Heart left ventricle (tissue), 16 donors: ENCODE measurements at regions not wholly inside any gene's neighbourhood (a gene's known extent, or its start where the extent isn't known, plus 50 kb on each side); places are given as distances from the start of the nearest gene placed in this dataset.
"Not testable (repeated sequence)": the region's sequence is repeated elsewhere in the genome, so short reads cannot be mapped to it uniquely, and the experiment has no call there.

Source experiments
- ATAC-seq, 4 donors: fragments of 200-7000 bp; cut with Tn5 transposase; one replicate each; pipeline ENCODE4 v1.9.1; 2020 to 2022; ENCODE audit warnings: moderate library complexity in 4 of 4, mild to moderate bottlenecking in 3 of 4, moderate number of reproducible peaks in 1 of 4
- DNase-seq, 5 donors: peaks; one replicate each; pipeline ENCODE4 v3.0.0-alpha.2; 2020
- H3K27ac ChIP-seq, 12 donors: fragments of 200-600 bp; sonication (generic) in 4 of 12; one replicate each; pipeline versions ENCODE4 v1.5.0 to v1.8.0; 2016 to 2022; ENCODE audit warnings: mild to moderate bottlenecking in 2 of 12
- H3K27me3 ChIP-seq, 9 donors: fragments of 200-600 bp; sonication (generic) in 2 of 9; one replicate each; pipeline versions ENCODE4 v1.5.1 to v1.8.0; 2016 to 2022; ENCODE audit warnings: mild to moderate bottlenecking in 3 of 9
- H3K36me3 ChIP-seq, 9 donors: fragments of 200-600 bp; sonication (generic) in 2 of 9; one replicate each; pipeline versions ENCODE4 v1.5.0 to v1.8.0; 2018 to 2022; ENCODE audit warnings: mild to moderate bottlenecking in 2 of 9
- H3K4me1 ChIP-seq, 12 donors: fragments of 200-600 bp; sonication (generic) in 4 of 12; one replicate each; pipeline versions ENCODE4 v1.5.0 to v1.8.0; 2016 to 2022; ENCODE audit warnings: mild to moderate bottlenecking in 3 of 12
- H3K4me3 ChIP-seq, 12 donors: fragments of 200-600 bp; sonication (generic) in 4 of 12; one replicate each; pipeline versions ENCODE4 v1.5.0 to v1.8.0; 2017 to 2022; ENCODE audit warnings: mild to moderate bottlenecking in 9 of 12, moderate library complexity in 4 of 12
- H3K9me3 ChIP-seq, 12 donors: fragments of 200-600 bp; sonication (generic) in 4 of 12; one replicate each; pipeline versions ENCODE4 v1.5.0 to v1.8.0; 2016 to 2022; ENCODE audit warnings: mild to moderate bottlenecking in 1 of 12
- POLR2A ChIP-seq, 2 donors: fragments of 450-650 bp; IDR thresholded peaks; one replicate each; pipeline ENCODE4 v1.6.1; 2017; ENCODE audit warnings: antibody characterized with exemption in 2 of 2, mild to moderate bottlenecking in 2 of 2, moderate library complexity in 2 of 2
- WGBS, 4 donors: extraction: QIAGEN DNeasy Blood & Tissue Kit in 2 of 4; methylation state at CpG; one replicate each; pipeline versions ENCODE4 v1.1.5 to v1.1.7; 2013 to 2018; 5-methylcytosine and 5-hydroxymethylcytosine counted together
- intact Hi-C, 10 donors: fragments of 100-400 bp; cut with DNase I; formaldehyde crosslinking; loops; one replicate each; pipeline versions ENCODE4 v1.11.1 to v1.14.2; 2022
- TF ChIP-seq, protein P1 (sequence below), 12 donors: fragments of 200-600 bp; sonication (generic) in 4 of 12; IDR thresholded peaks; one replicate each; pipeline versions ENCODE4 v1.5.0 to v1.8.0; 2018 to 2022; ENCODE audit warnings: antibody characterized with exemption in 12 of 12, mild to moderate bottlenecking in 5 of 12
- donor health status: ischemic (EF 13 %, LVEDD 7.1; RV severe dilation, severe dysfunction).
- donor health status: healthy with polysubstance abuse.
- donor health status: DM: no; HTN: yes; CAD: no.
- donor health status: DM: no; HTN: no; CAD: no.
- donor health status: ischemic (EF 25% LVEDD 6.9; RV normal size, moderate dysfunction).
- donor health status: ischemic (EF 25% LVEDD 5.7; RV mildly dilated, moderate dysfunction).
- donor health status: healthy.
- donor health status: DM: yes; HTN: yes; CAD: no.
- donor health status: ischemic (EF 35%, LVEDD 5.7; RV mildly dilated, moderate dysfunction).
- donor health status: nonischemic (EF 11% LVEDD 7.7; RV severe dilation, severe dysfunction).
- donor health status: DM: yes; HTN: yes; CAD: no.
- donor health status: PGD.
- donor health status: ischemic (EF 29% LVEDD 5.4; RV normal size, mild dysfunction).
- donor health status: nonischemic (EF 23%, LVEDD 6.1; RV moderate dilation, normal function).

DNA sequence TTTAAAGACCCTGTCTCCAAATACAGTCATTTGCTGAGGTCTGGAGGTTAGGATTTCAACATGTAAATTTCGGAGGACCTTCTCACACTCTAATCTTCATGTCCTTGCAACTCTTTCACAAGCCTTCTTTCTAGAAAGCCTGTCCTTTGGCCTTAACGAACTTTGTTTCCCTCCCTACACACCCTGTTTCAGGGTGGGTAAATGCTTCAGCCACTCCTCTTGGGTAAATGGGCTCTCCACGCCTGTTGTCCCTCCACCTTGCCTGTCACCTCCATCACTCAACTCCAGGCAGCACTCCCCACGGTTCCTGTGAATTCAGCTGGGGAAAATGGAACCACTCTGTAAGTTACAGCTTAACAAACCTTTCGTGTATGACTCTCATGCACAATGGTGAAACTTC lies 84.0 kb upstream of the COG2 start:
- Histone ChIP-seq H3K4me1 (no peaks in the 10 kb centered on the region), H3K27me3 (no peaks in the 10 kb centered on the region), H3K9me3 (no peaks in the 10 kb centered on the region), H3K4me3 (no peak overlapping the region), H3K36me3 (no peaks in the 10 kb centered on the region), H3K27ac (no peak overlapping the region)
- intact Hi-C loops: no loop called here
- ATAC-seq (no peak), DNase-seq (no peak)
- 78 to 81% (median 78%) methylated on average over 5 of the region's 5 CpGs for WGBS, 4 donors
- TF ChIP-seq, protein P1, sequence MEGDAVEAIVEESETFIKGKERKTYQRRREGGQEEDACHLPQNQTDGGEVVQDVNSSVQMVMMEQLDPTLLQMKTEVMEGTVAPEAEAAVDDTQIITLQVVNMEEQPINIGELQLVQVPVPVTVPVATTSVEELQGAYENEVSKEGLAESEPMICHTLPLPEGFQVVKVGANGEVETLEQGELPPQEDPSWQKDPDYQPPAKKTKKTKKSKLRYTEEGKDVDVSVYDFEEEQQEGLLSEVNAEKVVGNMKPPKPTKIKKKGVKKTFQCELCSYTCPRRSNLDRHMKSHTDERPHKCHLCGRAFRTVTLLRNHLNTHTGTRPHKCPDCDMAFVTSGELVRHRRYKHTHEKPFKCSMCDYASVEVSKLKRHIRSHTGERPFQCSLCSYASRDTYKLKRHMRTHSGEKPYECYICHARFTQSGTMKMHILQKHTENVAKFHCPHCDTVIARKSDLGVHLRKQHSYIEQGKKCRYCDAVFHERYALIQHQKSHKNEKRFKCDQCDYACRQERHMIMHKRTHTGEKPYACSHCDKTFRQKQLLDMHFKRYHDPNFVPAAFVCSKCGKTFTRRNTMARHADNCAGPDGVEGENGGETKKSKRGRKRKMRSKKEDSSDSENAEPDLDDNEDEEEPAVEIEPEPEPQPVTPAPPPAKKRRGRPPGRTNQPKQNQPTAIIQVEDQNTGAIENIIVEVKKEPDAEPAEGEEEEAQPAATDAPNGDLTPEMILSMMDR (IDR thresholded peaks at IDR 0.05): no peak
- TF ChIP-seq POLR2A (IDR thresholded peaks at IDR 0.05): no peak

- Histone ChIP-seq H3K36me3 (no peaks in the 10 kb centered on the region), H3K4me3 (no peak overlapping the region), H3K9me3 (no peaks in the 10 kb centered on the region), H3K4me1 (no peaks in the 10 kb centered on the region), H3K27ac (no peak overlapping the region), H3K27me3 (no peaks in the 10 kb centered on the region)
- 80 to 86% (median 83%) methylated on average over 5 of the region's 5 CpGs for WGBS, 4 donors
- intact Hi-C loops: no loop called here
- ATAC-seq: no peak
- no peak for DNase-seq
- no peak for TF ChIP-seq POLR2A (IDR thresholded peaks at IDR 0.05)
- TF ChIP-seq, protein P1 (IDR thresholded peaks at IDR 0.05): no peak
Observed at GRCh38 chr1:230556453-230556852, 85.8 kb upstream of the COG2 start.

DNA sequence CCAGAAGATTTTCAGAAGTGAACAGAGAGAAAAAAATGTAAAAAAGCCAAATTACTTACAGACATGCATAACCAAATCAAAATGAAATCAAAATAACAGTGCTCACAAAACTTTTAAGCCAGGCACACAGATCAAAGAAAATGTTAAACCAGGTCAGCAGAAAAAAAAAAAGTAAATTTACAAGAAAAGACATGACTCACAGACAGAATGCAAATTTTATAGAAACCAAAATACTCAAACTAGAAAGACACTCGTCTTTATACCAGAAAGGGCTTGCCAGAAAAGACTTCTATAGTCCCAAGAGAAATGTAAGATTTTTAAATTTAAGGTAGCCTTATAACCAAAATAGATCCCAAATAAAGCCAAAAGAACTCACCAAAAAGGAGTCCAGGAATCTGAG lies 86.5 kb upstream of the COG2 start:
- no peak overlapping the region for H3K27ac ChIP-seq
- DNase-seq (no peak), ATAC-seq (no peak)
- no peaks in the 10 kb centered on the region for H3K4me1 ChIP-seq
- intact Hi-C loops: no loop called here
- no peak for TF ChIP-seq POLR2A (IDR thresholded peaks at IDR 0.05)
- TF ChIP-seq, protein P1 (IDR thresholded peaks at IDR 0.05): no peak
- no peaks in the 10 kb centered on the region for H3K9me3 ChIP-seq
- H3K27me3 ChIP-seq: no peaks in the 10 kb centered on the region
- H3K4me3 ChIP-seq: no peak overlapping the region
- no peaks in the 10 kb centered on the region for H3K36me3 ChIP-seq
- 35 to 50% (median 41%) methylated on average over 1 of the region's 1 CpG for WGBS, 4 donors

GRCh38 chr1:230552880-230553279 lies 89.4 kb upstream of the COG2 start:
- Histone ChIP-seq H3K4me1 (peaks cover 0 to 7% (median 0%) of the 10 kb centered on the region in 12 donors), H3K36me3 (no peaks in the 10 kb centered on the region), H3K4me3 (no peak overlapping the region), H3K9me3 (no peaks in the 10 kb centered on the region), H3K27me3 (no peaks in the 10 kb centered on the region), H3K27ac (no peak overlapping the region)
- no peak for ATAC-seq
- DNase-seq: no peak
- 52 to 64% (median 53%) methylated on average over 2 of the region's 2 CpGs for WGBS, 4 donors
- intact Hi-C loops: no loop called here
- no peak for TF ChIP-seq POLR2A (IDR thresholded peaks at IDR 0.05)
- TF ChIP-seq, protein P1 (IDR thresholded peaks at IDR 0.05): no peak

DNA sequence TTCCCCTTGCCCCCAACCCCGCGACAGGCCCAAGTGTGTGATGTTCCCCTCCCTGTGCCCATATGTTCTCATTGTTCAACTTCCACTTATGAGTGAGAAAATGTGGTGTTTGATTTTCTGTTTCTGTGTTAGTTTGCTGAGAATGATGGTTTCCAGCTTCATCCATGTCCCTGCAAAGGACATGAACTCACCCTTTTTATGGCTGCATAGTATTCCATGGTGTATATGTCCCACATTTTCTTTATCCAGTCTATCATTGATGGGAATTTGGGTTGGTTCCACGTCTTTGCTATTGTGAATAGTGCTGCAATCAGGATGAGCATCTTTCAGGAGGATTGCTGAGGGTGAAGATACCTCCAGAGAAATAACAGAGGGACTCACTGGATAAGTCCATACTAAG lies 91.3 kb upstream of the COG2 start:
- H3K27me3 ChIP-seq, H3K4me1 ChIP-seq, H3K27ac ChIP-seq, H3K36me3 ChIP-seq, H3K9me3 ChIP-seq, ATAC-seq, DNase-seq, intact Hi-C loops, H3K4me3 ChIP-seq: not testable (repeated sequence)
- 37 to 81% (median 74%) methylated on average over 3 of the region's 3 CpGs for WGBS, 4 donors
